Lower lobe of right lung (tissue), 2 donors: ENCODE measurements at regions not wholly inside any gene's neighbourhood (a gene's known extent, or its start where the extent isn't known, plus 50 kb on each side); places are given as distances from the start of the nearest gene placed in this dataset.

ENCODE experiments used
- ATAC-seq, 2 donors: fragments of 200-7000 bp; cut with Tn5 transposase; one replicate each; pipeline ENCODE4 v1.9.1; 2020 to 2022; ENCODE audit warnings: mild to moderate bottlenecking in 2 of 2, moderate library complexity in 2 of 2
- DNase-seq: peaks from one replicate; pipeline ENCODE4 v3.0.0-alpha.2; 2020
- H3K27ac ChIP-seq: fragments of 200-600 bp; one replicate; pipeline ENCODE4 v1.8.0; 2022
- H3K27me3 ChIP-seq: fragments of 200-600 bp; one replicate; pipeline ENCODE4 v1.8.0; 2022; ENCODE audit warnings: low read depth
- H3K36me3 ChIP-seq: fragments of 200-600 bp; one replicate; pipeline ENCODE4 v1.8.0; 2022; ENCODE audit warnings: mild to moderate bottlenecking
- H3K4me1 ChIP-seq: fragments of 200-600 bp; one replicate; pipeline ENCODE4 v1.8.0; 2022
- H3K4me3 ChIP-seq: fragments of 200-600 bp; one replicate; pipeline ENCODE4 v1.8.0; 2022; ENCODE audit warnings: mild to moderate bottlenecking
- H3K9me3 ChIP-seq: fragments of 200-600 bp; one replicate; pipeline ENCODE4 v1.8.0; 2022
- intact Hi-C: fragments of 100-400 bp; cut with DNase I; formaldehyde crosslinking; loops from one replicate; pipeline ENCODE4 v1.11.0; 2022
- TF ChIP-seq, protein P1 (sequence below): fragments of 200-600 bp; IDR thresholded peaks from one replicate; pipeline ENCODE4 v1.8.0; 2022; ENCODE audit warnings: antibody characterized with exemption, mild to moderate bottlenecking
- donor health status: DM: no; HTN: yes; CAD: no; lungs with severe emphysema.

DNA sequence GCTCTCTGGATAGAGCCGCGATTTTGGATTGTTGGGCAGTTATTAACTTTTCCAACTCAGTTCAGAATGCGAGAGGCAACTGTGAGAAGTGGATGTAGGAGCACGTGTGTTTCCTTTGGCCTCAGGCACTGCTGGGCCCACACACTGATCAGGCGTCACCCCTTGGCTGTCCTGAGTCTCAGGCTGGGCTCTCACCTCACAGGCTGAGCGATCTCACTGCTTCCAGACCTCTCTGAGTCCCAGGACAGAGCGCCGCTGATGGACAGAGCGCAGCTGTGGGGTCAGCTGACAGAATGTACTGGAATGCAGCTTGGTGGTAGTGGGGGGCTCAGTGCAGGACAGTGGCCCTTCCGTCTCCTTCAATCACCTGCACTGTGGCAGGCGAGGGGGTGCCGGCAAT lies 516.2 kb downstream of the TBC1D22A start:
- intact Hi-C loops: no loop called here
- Histone ChIP-seq H3K9me3 (no peaks in the 10 kb centered on the region), H3K27ac (no peak overlapping the region), H3K4me3 (no peak overlapping the region), H3K36me3 (no peaks in the 10 kb centered on the region), H3K4me1 (no peaks in the 10 kb centered on the region), H3K27me3 (peaks cover 15% of the 10 kb centered on the region)
- no peak for ATAC-seq
- DNase-seq: no peak
- TF ChIP-seq, protein P1, sequence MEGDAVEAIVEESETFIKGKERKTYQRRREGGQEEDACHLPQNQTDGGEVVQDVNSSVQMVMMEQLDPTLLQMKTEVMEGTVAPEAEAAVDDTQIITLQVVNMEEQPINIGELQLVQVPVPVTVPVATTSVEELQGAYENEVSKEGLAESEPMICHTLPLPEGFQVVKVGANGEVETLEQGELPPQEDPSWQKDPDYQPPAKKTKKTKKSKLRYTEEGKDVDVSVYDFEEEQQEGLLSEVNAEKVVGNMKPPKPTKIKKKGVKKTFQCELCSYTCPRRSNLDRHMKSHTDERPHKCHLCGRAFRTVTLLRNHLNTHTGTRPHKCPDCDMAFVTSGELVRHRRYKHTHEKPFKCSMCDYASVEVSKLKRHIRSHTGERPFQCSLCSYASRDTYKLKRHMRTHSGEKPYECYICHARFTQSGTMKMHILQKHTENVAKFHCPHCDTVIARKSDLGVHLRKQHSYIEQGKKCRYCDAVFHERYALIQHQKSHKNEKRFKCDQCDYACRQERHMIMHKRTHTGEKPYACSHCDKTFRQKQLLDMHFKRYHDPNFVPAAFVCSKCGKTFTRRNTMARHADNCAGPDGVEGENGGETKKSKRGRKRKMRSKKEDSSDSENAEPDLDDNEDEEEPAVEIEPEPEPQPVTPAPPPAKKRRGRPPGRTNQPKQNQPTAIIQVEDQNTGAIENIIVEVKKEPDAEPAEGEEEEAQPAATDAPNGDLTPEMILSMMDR: no peak

DNA sequence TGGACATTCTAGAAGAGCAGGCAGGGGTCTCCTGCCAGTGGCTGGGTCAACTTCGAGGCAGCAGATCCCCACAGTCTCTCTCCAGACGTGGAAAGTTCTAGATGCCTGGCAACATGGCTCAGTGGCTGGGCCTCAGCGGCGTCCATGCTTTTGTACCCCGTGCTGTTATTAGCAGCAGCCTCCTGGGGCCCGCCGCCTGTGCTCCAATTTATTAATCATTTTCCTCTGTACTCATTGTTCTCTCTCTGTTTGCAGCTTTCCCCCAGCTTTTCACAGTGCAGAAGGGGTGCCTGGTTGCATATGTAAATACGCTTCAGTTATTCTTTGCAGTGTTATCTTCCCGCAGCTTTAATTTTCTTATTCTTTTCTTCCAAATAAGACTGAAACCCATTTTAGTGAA lies 515.1 kb downstream of the TBC1D22A start:
- Histone ChIP-seq H3K36me3 (no peaks in the 10 kb centered on the region), H3K27ac (no peak overlapping the region), H3K4me1 (no peaks in the 10 kb centered on the region), H3K4me3 (no peak overlapping the region), H3K9me3 (no peaks in the 10 kb centered on the region), H3K27me3 (peaks cover 12% of the 10 kb centered on the region)
- ATAC-seq: no peak
- TF ChIP-seq, protein P1: no peak
- intact Hi-C loops: no loop called here
- no peak for DNase-seq

DNA sequence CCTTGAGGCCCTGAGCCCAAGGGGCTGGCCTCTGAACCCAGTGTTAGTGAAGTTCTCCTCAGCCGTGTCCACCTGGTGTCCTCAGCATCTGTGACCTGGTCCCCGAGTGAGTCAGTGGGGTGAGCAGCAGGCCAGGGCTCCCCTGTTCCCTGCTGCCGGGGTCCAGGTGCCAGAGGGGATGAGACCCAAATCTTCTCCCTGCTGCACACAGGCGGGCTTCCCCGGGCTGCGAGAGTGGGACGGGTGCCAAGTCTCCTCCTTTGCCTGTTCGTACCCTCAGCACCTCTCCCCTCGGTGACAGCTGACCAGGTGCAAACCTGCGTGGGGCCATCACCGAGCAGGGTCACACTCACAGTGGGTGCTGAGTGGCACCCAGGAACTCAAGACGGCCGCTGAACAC lies 514.5 kb downstream of the TBC1D22A start:
- DNase-seq (no peak), ATAC-seq (no peak)
- intact Hi-C loops: no loop called here
- H3K9me3 ChIP-seq: no peaks in the 10 kb centered on the region
- H3K27me3 ChIP-seq: peaks cover 7% of the 10 kb centered on the region
- no peak overlapping the region for H3K4me3 ChIP-seq
- H3K4me1 ChIP-seq: no peaks in the 10 kb centered on the region
- TF ChIP-seq, protein P1: no peak
- no peak overlapping the region for H3K27ac ChIP-seq
- H3K36me3 ChIP-seq: no peaks in the 10 kb centered on the region

DNA sequence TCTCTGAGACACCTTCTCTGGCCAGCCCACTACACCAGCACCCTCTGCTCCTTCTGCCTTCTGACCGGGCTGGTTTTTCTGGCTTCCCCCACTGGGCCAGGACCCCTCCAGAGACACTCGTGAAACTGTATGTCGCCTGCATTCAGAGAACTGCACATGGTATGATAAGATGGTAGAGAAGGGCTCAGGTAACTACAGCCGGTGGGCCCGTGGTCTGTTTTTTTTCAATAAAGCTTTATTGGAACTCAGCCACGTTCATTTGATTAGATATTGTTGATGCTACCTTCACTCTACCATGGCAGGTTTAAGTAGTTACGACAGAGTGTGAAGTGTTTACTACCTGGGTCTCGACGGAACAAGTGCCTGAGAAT lies 514.0 kb downstream of the TBC1D22A start:
- no peaks in the 10 kb centered on the region for H3K4me1 ChIP-seq
- no peak for DNase-seq
- no peaks in the 10 kb centered on the region for H3K36me3 ChIP-seq
- no peak overlapping the region for H3K4me3 ChIP-seq
- TF ChIP-seq, protein P1: no peak
- no peak for ATAC-seq
- H3K9me3 ChIP-seq: no peaks in the 10 kb centered on the region
- no peak overlapping the region for H3K27ac ChIP-seq
- H3K27me3 ChIP-seq: peaks cover 7% of the 10 kb centered on the region
- intact Hi-C loops: no loop called here

DNA sequence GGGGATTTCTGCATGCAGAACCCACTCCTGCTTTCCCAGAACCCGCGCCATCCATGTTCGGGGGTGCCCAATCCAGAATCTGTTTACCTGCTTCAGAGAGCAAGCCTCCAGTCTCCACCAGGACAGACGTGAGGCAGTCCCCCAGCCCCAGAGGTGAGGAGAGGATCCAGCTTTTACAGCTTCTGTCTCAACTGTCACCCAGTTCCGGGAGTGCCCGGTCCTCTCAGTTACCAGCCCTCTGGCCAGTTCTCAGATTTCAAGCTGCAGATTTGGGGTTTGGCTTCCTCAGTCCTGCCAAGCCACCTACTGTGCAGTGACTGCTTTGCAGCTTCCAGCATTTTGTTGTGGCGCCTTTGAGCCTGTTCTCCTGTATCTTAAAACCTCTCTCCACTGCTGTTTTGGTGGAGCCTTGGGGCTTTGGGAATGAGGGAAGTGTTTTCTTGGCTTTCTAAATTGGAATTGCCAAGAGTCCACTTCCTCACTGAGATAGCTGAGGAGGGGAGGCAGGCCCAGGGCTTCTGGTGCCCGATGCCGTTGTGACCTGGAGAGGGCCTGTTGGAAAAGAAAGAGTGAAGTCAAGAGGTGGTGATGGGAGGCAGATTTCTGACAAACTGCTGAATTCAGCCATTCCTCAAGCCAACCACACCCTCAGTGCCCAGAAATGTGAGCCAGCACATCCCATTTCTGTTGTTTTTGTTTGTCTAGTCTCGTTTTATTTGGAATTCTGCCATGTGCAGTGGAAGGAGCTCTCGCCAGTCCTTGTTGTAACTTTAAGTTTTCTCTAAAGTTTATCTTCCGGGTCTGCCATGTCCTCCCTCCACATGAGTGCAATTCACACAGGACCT lies 513.4 kb downstream of the TBC1D22A start:
- Histone ChIP-seq H3K4me3 (no peak overlapping the region), H3K36me3 (no peaks in the 10 kb centered on the region)
- intact Hi-C loops: no loop called here

More for the DNA sequence above, 513.4 kb downstream of the TBC1D22A start:
- peaks cover 4% of the 10 kb centered on the region for H3K27me3 ChIP-seq
- no peaks in the 10 kb centered on the region for H3K4me1 ChIP-seq
- no peaks in the 10 kb centered on the region for H3K9me3 ChIP-seq
- no peak overlapping the region for H3K27ac ChIP-seq
- no peak for ATAC-seq
- TF ChIP-seq, protein P1: no peak
- no peak for DNase-seq
